ENCODE measurements at regions not wholly inside any gene's neighbourhood (a gene's known extent, or its start where the extent isn't known, plus 50 kb on each side); places are given as distances from the start of the nearest gene placed in this dataset.
"Not testable (repeated sequence)": the region's sequence is repeated elsewhere in the genome, so short reads cannot be mapped to it uniquely, and the experiment has no call there.

DNA sequence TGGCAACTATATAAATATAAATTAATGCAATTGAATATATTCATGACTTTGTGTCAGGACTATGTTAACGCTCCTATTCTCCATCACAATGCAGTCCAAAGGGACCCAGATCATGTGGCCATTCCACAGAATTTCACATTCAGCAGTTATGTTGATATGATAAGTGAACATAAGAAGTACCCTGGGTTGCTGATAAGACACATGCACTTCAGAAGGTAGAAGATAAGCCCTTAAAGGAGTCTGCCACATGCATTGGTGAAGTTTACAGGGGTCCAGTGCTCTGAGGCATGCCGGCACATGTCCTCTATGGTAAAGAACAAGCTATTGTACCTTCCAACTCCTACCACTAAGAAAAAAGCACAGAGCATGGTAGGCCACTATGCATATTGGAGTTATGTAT lies 76.4 kb downstream of the PHAX start:
- no peak for DNase-seq

DNA sequence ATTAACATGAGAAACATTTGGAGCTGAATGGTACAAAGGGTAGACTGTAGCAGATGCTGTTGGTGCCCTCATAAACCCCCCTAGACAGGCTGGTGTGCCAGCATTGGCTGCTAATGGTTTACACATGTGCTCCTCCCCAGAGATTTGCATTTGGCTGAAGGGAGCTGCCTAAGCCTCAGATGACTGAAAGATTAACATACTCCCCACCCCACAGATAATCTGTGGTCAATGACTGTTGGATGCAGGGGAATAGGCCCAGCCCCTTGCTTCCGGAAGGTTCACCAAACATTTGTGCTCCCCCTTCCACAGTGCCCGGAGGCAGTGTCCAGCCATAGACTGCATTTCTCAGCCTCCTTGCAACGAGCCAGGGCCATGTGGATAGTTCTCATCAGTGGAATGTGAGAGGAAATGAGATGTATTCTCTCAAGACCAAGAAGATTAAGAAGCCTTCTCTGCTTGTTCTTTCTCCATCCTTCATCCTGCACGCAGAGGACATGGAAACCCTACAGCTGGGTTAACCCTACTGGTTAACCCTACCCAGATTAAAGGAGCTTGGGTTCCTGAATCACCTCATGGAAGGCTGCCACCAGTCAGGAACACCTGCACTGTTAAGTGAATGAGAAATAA lies 79.6 kb downstream of the PHAX start:
- peak; percentile 44 for DNase-seq

DNA sequence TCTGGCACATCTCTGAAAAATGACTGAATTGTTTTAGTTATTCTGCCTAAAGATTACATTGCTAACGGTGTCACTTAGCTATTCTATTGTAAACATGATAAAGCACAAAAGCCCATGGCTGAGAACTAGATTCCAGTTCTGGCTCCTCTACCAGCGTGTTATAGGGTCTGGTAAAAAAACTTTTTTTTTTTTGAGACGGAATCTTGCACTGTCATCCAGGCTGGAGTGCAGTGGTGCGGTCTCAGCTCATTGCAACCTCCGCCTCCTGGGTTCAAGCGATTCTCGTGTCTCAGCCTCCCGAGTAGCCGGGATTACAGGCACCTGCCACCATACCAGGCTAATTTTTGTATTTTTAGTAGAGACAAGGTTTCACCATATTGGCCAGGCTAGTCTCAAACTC lies 80.6 kb downstream of the PHAX start:
- DNase-seq = not testable (repeated sequence)

DNA sequence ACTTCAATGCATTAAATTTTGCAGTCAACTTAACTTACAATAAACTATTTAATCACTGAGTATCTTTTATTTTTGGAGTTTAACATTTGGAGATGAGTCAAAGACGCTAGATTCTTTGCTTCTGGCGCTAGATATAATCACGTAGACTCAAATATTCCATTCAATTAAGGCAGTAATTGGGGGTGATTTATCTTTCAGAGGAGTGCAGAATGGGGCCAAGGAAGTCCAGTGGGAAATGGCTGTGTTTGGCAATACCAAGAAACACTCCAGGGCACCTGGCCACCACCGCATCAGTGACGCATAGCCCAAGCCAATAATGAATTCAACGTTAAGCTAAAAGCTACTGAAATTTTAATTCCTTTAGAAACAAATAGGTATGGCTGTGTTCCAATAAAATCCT lies 81.2 kb downstream of the PHAX start:
- no peak for DNase-seq

DNA sequence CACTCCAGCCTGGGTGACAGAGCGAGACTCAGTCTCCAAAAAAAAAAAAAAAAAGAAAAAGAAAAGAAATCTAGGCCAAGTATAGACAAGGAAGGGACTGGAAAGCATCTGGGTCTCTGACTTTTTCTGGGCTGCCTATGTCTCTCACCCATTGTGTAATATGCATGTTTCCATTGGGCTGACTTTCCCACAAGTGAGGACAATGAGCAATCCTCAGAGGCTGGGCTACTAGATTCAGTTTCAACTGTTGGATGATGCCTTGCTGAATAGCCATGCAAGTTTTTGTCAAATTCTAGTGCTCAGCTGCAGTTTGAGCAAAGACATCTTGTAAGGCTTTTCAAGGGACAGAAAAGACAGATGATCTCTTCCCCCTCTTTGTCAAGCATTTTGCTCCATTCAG lies 82.1 kb downstream of the PHAX start:
- no peak for DNase-seq

DNA sequence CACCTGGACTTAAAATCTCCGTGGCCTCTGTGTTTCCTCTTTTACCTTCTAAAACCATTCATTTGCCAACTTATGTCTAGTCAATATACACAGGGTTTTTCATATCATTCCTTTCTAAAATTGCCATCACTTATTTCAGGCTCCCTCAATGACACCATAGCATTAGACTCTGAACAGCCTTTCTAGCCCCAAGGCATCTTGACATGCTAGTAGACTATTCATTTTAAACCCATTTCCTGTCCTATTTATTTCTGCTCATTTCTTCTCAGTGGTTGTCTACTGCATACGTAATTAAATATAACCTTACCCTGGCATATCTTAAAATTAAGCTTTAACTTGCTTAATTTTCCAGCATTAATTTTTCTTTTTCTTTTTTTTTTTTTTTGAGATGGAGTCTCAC lies 83.2 kb downstream of the PHAX start:
- no peak for DNase-seq

DNA sequence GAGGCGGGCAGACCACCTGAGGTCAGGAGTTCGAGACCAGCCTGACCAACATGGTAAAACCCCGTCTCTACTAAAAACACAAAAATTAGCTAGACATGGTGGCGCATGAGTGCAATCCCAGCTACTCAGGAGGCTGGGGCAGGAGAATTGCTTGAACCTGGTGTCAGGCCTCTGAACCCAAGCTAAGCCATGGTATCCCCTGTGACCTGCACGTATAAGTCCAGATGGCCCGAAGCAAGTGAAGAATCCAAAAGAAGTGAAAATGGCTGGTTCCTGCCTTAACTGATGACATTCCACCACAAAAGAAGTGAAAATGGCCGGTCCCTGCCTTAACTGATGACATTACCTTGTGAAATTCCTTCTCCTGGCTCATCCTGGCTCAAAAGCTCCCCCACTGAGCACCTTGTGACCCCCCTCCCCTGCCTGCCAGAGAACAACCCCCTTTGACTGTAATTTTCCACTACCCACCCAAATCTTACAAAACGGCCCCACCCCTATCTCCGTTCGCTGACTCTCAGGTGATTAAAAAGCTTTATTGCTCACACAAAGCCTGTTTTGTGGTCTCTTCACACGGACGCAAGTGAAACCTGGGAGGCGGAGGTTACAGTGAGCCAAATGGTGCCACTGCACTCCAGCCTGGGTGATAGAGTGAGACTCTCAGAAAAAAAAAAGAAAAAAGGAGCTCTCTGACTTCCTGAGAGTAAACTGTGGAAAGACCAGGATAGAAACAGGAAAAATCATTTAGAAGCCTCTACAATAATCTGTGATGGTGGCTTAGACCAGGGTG lies 84.1 kb downstream of the PHAX start:
- not testable (repeated sequence) for DNase-seq

DNA sequence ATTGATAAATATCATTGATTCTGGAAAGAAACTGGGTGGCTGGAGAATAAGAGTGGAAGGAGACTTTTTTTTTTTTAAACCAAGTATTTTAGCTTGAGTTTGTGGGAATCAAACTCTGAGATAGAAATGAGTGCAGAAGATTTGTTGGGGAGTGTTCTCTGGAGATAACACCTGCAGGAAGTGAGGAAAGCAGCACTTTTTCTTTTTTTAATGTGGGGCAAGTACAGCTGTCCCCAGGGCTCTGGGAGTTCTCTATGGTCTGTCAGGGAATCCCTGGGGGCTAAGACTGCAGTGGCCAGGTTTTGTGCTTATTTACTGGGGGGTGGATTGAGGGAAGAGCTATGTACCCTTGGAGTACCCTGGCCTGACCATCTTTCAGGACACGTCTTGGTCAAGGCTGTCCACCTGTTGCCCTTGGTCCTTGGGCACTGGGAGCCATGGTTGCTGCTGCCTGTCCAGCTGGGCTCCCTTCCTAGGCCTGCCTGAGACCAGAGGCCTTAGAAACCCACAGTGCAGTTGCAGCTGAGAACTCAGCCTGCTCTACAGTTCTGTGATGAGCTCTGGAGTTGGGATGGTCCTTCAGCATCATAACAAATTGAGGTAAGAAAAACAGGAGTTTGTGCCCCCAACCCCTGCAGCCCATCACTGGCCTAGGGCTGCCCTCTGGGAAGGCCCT lies 85.8 kb downstream of the PHAX start:
- no peak for DNase-seq

DNA sequence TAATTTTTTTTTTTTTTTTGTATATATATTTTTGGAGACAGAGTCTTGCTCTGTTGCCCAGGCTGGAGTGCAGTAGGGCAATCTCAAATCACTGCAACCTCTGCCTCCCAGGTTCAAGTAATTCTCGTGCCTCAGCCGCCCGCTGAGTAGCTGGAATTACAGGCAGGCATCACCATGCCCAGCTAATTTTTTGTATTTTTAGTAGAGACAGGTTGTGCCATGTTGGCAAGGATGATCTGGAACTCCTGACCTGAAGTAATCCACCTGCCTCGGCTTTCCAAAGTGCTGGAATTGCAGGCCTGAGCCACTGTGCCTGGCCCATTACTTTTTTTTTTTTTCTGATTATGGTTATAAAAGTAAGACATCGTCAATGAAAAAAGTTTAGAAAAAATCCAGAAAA lies 84.0 kb upstream of the LMNB1 start:
- DNase-seq = no peak

DNA sequence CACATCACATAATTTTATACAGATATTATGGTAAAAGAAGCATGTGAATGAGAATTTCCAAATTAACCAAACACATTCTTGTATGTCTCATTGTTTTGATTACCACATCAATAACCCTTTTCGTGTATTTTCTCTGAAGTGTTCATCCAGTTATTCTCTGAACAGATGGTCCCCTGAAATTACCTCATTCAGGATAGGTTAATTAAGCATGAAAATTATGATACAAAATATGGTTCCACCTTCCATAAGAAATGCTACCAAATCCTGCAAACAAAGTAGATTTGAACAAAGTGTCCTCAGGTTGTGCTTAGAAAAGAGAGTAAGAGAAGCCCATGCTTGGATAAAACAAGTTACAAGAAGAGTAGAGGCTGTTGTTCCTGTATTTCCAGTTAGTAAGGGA lies 83.1 kb upstream of the LMNB1 start:
- DNase-seq = no peak

DNA sequence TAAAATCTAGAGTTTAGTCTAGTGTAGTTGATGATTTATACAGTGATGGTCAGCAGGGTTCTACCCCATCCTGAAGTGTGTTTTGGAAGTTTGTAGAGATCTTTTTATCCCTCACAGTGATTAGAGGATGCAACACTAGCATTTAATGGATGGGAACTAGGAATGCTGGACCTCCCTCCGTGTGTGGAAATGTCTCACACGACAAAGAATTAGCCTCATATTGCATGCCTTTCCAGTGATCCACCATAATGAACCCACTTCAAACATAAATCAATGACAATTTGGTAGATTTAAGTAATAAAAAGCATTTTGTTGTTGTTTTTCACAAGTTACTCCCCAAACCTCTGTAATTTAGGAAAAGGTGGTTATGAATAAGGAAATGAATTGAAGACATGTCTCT lies 82.5 kb upstream of the LMNB1 start:
- DNase-seq = no peak

DNA sequence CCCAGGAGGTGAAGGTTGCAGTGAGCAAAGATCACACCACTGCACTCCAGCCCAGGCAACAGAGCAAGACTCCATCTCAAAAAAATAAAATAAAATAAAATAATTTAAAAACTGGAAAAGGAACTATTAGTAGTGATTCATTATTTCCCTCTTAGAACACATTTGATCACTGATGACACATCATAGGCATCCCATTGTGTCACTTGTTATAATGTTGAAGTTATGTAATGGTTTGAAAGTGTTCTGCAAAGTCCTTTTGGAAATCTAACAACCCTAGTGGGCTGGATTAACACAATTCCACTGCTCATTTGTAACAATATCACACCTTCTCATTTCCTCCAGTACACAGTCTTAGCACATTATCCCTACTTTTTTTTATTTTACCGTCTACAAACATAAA lies 81.8 kb upstream of the LMNB1 start:
- no peak for DNase-seq

DNA sequence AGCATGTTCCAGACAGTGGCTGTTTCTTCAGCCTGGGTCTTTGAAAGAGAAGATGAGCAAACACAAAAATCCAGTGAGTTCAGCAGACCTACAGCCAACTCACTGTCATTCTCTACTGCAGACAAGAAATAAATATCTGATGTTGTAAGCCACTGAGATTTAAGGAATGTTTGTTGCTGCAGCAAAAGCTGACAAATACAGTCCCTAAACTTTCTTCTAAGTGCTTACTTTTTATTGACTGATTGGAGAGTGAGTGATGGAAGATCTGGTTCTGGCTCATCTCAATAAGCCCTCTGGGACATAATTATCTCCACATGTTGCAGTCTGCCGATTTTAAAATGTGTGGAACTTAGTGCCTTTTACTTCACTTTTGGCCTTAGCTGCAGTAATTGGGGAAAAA lies 69.9 kb upstream of the LMNB1 start:
- no peak for DNase-seq

DNA sequence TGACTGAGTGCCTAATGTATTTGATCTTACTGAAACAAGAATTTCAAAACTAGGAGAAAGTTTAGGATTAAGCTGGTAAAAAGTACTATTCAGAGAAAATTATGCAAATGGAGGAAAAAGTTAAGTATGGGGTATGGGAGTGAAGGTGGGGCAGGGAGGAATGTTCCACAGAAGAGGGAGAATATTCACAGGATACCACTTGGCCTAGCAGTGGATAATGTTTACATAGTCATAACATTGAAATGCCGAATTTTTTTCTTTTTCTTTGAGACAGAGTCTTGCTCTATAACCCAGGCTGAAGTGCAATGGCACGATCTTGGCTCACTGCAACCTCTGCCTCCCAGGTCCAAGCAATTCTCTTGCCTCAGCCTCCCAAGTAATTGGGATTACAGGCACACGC lies 61.2 kb upstream of the LMNB1 start:
- DNase-seq = no peak

DNA sequence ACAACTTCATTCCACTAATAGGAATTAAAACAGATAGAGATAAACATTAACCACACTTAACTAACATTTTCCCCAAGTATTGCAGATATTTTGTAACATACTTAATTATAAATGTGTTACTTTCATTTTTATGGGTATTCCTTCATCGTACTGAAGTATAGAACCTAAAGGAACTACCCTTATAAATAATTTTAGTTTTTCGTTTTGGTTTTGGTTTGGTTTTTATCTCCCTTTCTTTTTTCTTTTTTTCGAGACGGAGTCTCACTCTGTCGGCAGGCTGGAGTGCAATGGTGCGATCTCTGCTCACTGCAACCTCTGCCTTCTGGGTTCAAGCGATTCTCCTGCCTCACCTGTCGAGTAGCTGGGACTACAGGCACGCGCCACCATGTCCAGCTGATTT lies 60.1 kb upstream of the LMNB1 start:
- no peak for DNase-seq

DNA sequence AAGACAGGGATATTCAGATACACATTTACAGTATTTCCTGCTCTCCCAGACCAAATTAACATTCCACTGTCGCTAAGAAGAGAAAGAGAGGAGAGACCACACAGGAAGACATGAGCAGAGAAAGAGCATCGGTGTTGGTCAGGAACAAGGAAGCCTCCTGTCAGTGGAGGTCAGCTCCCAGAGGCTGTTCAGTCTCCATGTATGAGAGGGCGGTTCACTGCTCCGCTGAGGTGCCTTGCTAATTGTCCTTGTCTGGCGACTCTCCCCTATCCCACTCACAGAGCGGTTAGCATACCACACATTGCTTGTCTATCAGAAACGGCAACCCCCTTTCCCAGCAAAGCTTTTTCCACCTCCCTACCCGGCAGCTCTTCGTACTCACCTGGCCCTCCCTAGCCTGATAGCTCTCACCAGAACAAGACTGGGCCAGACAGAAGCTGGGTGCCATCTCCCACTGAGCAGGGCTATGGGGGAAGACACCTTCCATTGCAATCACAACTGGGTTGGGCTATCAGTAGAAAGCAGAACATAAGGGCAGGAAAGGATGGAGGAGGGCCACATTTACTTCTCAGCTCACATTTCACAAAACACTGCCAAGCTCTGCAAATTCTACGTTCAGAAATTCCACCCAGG lies 58.6 kb upstream of the LMNB1 start:
- DNase-seq = peak; percentile 63

DNA sequence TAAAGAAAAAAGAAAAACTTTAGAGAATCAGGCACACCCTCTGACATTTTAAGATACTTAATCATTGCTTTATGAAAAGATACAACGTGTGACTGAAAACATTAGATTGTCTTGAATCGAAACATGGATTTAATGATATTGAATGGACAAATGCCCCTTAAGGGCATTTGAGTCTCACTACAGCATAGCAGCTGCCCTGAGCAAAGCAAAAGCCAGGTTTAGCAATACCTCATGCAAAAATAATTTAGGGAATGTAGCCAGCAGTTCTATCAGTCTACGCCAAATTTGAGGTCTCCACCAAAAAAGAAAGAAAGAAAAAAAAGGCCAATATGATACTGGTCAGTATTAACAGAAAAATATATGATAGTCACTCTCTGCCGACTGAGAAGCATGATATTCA lies 56.6 kb upstream of the LMNB1 start:
- DNase-seq = no peak

DNA sequence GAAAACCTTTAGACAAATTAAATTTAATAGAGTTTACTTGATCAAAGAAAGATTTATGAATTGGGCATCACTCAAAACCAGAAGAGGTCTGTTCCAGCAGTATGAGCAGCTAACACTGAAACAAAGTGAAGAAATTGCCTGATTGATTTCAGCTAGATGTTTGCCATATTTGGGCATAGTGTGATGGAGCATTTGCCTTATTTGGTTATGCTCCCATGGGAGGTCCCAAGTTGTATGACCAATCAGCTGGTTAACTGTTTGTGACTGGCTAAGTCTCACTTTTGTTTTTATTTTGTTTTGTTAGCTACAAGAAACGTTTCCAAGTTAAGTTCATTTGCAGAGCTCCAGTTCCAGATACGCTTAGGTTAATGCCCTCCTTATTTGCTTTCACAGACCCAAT lies 53.3 kb upstream of the LMNB1 start:
- no peak for DNase-seq
